H9 (cell line): ENCODE measurements at regions not wholly inside any gene's neighbourhood (a gene's known extent, or its start where the extent isn't known, plus 50 kb on each side); places are given as distances from the start of the nearest gene placed in this dataset.

Experiments
- DNase-seq: peaks from one replicate; pipeline ENCODE4 v3.0.0-alpha.2; 2017
- H2AFZ ChIP-seq: one replicate; pipeline ENCODE4 v1.6.1; 2013; ENCODE audit warnings: mild to moderate bottlenecking, low read length, control low read depth, moderate library complexity
- H2AK5ac ChIP-seq: 2 replicates; pipeline ENCODE4 v1.6.1; 2013; ENCODE audit warnings: low read length, control low read depth, mixed read lengths; ENCODE audit not compliant: insufficient read length
- H2BK120ac ChIP-seq: one replicate; pipeline ENCODE4 v1.6.1; 2013; ENCODE audit warnings: low read depth, mild to moderate bottlenecking, low read length, control low read depth, inconsistent platforms; ENCODE audit not compliant: poor library complexity, severe bottlenecking
- H2BK12ac ChIP-seq: 2 replicates; pipeline ENCODE4 v1.6.1; 2013; ENCODE audit warnings: low read length, control low read depth, mixed read lengths, low read depth; ENCODE audit not compliant: insufficient read length
- H2BK15ac ChIP-seq: 2 replicates; pipeline ENCODE4 v1.6.1; 2013; ENCODE audit warnings: low read depth, low read length, control low read depth
- H2BK20ac ChIP-seq: one replicate; pipeline ENCODE4 v1.6.1; 2013; ENCODE audit warnings: low read depth, mild to moderate bottlenecking, low read length, control low read depth, inconsistent platforms; ENCODE audit not compliant: poor library complexity, severe bottlenecking
- H2BK5ac ChIP-seq: 2 replicates; pipeline ENCODE4 v1.6.1; 2013; ENCODE audit warnings: low read length, control low read depth, mixed read lengths; ENCODE audit not compliant: insufficient read length
- H3K14ac ChIP-seq: 2 replicates; pipeline ENCODE4 v1.6.1; 2013; ENCODE audit warnings: low read length, control low read depth; ENCODE audit not compliant: insufficient read depth
- H3K18ac ChIP-seq: 2 replicates; pipeline ENCODE4 v1.6.1; 2013; ENCODE audit warnings: low read depth, mild to moderate bottlenecking, mixed read lengths, low read length, control low read depth; ENCODE audit not compliant: insufficient read length
- H3K23ac ChIP-seq: 2 replicates; pipeline ENCODE4 v1.6.1; 2013; ENCODE audit warnings: low read length, control low read depth, mixed read lengths, low read depth; ENCODE audit not compliant: insufficient read length
- H3K23me2 ChIP-seq: 2 replicates; pipeline ENCODE4 v1.6.1; 2013; ENCODE audit warnings: low read depth, mild to moderate bottlenecking, mixed read lengths, low read length, control low read depth; ENCODE audit not compliant: insufficient read length, poor library complexity, severe bottlenecking
- H3K27ac ChIP-seq: 2 replicates; pipeline ENCODE4 v1.5.1; 2013; ENCODE audit warnings: low read length, control low read depth, mixed read lengths, low read depth; ENCODE audit not compliant: insufficient read length
- H3K27me3 ChIP-seq: 2 replicates; pipeline ENCODE4 v1.6.1; 2013; ENCODE audit warnings: low read length, control low read depth, inconsistent platforms; ENCODE audit not compliant: insufficient read depth
- H3K4ac ChIP-seq: 2 replicates; pipeline ENCODE4 v1.6.1; 2013; ENCODE audit warnings: low read depth, mild to moderate bottlenecking, control low read depth, inconsistent platforms, low read length, moderate library complexity
- H3K4me1 ChIP-seq: 2 replicates; pipeline ENCODE4 v1.6.1; 2013; ENCODE audit warnings: low read length, control low read depth, inconsistent platforms; ENCODE audit not compliant: insufficient read depth
- H3K4me2 ChIP-seq: 2 replicates; pipeline ENCODE4 v1.6.1; 2013; ENCODE audit warnings: low read length, control low read depth, mixed read lengths; ENCODE audit not compliant: insufficient read length, insufficient read depth
- H3K56ac ChIP-seq: 2 replicates; pipeline ENCODE4 v1.6.1; 2013; ENCODE audit warnings: low read depth, mild to moderate bottlenecking, mixed read lengths, low read length, control low read depth; ENCODE audit not compliant: insufficient read length
- H3K79me1 ChIP-seq: 2 replicates; pipeline ENCODE4 v1.6.1; 2013; ENCODE audit warnings: low read depth, mild to moderate bottlenecking, moderate library complexity, low read length, control low read depth, inconsistent platforms; ENCODE audit not compliant: insufficient read depth, poor library complexity, severe bottlenecking
- H3K79me2 ChIP-seq: 2 replicates; pipeline ENCODE4 v1.6.1; 2013; ENCODE audit warnings: low read length, control low read depth, inconsistent platforms; ENCODE audit not compliant: insufficient read depth
- H3K9ac ChIP-seq: 2 replicates; pipeline ENCODE4 v1.6.1; 2013; ENCODE audit warnings: low read length, control low read depth, mixed read lengths; ENCODE audit not compliant: insufficient read length; ENCODE audit errors: extremely low read depth
- H3K9me3 ChIP-seq: one replicate; pipeline ENCODE4 v1.6.1; 2013; ENCODE audit warnings: low read depth, low read length, inconsistent platforms; ENCODE audit not compliant: control insufficient read depth
- H3T11ph ChIP-seq: one replicate; pipeline ENCODE4 v1.6.1; 2013; ENCODE audit warnings: mild to moderate bottlenecking, low read length, control low read depth, inconsistent platforms
- H4K20me1 ChIP-seq: one replicate; pipeline ENCODE4 v1.6.1; 2013; ENCODE audit not compliant: control insufficient read depth, insufficient read length, insufficient read depth
- H4K5ac ChIP-seq: 2 replicates; pipeline ENCODE4 v1.6.1; 2013; ENCODE audit warnings: low read depth, mild to moderate bottlenecking, mixed read lengths, low read length, control low read depth; ENCODE audit not compliant: insufficient read length
- H4K8ac ChIP-seq: replicated peaks from 2 replicates; pipeline ENCODE4 v1.6.1; 2013; ENCODE audit warnings: low read length, control low read depth, mixed read lengths, low read depth; ENCODE audit not compliant: insufficient read length
- H4K91ac ChIP-seq: 2 replicates; pipeline ENCODE4 v1.6.1; 2013; ENCODE audit warnings: low read depth, mild to moderate bottlenecking, moderate library complexity, mixed read lengths, low read length, control low read depth; ENCODE audit not compliant: insufficient read length
- H3K27ac Mint-ChIP-seq, 3 experiments: 2 replicates in 2 of 3; 3 replicates in 1 of 3; pipeline ENCODE4 v1.8.0; 2020 to 2021; ENCODE audit warnings: mixed read lengths in 3 of 3, mild to moderate bottlenecking in 1 of 3, moderate library complexity in 1 of 3
- H3K27me3 Mint-ChIP-seq: 2 replicates; pipeline ENCODE4 v1.8.0; 2021; ENCODE audit warnings: low read depth, mild to moderate bottlenecking, moderate library complexity, mixed read lengths
- H3K36me3 Mint-ChIP-seq, 3 experiments: 2 replicates in 2 of 3; 3 replicates in 1 of 3; pipeline ENCODE4 v1.8.0; 2020 to 2021; ENCODE audit warnings: low read depth in 3 of 3, mixed read lengths in 3 of 3; ENCODE audit not compliant: insufficient read depth in 1 of 3
- H3K4me1 Mint-ChIP-seq, 2 experiments: 2 replicates each; pipeline ENCODE4 v1.8.0; 2020; ENCODE audit warnings: mixed read lengths in 2 of 2
- H3K4me3 Mint-ChIP-seq, 2 experiments: 2 replicates in 1 of 2; 3 replicates in 1 of 2; pipeline ENCODE4 v1.8.0; 2020 to 2021; ENCODE audit warnings: mild to moderate bottlenecking in 2 of 2, mixed read lengths in 2 of 2, moderate library complexity in 1 of 2
- H3K9me3 Mint-ChIP-seq, 2 experiments: 2 replicates in 1 of 2; 3 replicates in 1 of 2; pipeline ENCODE4 v1.8.0; 2020; ENCODE audit warnings: mild to moderate bottlenecking in 2 of 2, mixed read lengths in 2 of 2, moderate library complexity in 1 of 2
- WGBS: extraction: QIAGEN DNeasy Blood & Tissue Kit; methylation state at CpG from one replicate; pipeline ENCODE4 v1.1.7; 2013; ENCODE audit warnings: missing lambda C conversion rate, low lambda C conversion rate, mixed read lengths; ENCODE audit not compliant: insufficient read length; ENCODE audit errors: extremely low coverage; 5-methylcytosine and 5-hydroxymethylcytosine counted together
- TF ChIP-seq, protein P1 (sequence below): fragments of 200-600 bp; sonication (generic); conservative IDR thresholded peaks from 3 replicates; pipeline ENCODE4 v1.8.0; 2021; ENCODE audit warnings: antibody characterized with exemption, mild to moderate bottlenecking

DNA sequence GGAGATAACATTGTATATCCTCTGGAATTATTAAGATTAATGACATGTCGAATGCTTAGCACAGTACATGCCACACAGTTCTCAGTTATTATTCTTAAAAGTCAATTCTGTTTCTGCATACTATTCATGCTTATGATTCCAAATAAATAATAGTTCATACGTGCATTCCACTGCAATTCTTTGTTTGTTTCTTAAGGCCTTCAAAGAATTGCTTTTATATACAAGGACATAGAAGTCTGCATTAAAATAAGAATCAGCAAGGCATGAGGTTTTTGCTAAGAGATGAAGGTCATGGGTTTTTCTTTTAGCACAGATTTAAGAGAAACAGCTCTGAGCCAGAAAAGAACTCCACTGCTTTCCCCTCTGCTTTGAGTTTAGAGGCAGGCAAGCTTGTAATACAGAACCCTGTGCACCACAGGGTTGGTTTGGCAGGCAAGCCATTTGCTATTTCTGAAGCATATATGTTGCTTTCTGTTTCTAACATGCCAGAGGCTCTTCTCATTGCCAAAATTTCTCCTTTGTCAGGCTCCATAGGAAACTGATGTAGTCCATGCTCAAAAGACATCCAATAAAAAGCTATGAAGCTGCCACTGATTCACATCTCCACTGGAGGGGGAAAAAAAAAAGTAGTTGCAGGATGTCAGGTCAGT lies 420.6 kb upstream of the TYRP1 start:
- DNase-seq = no peak
- no peak overlapping the region for H2BK15ac ChIP-seq
- H4K8ac ChIP-seq = no peak overlapping the region
- H3T11ph ChIP-seq = no peak overlapping the region
- H3K18ac ChIP-seq = no peak overlapping the region
- no peaks in the 10 kb centered on the region for H3K79me2 ChIP-seq
- WGBS = no CpG with 5 or more reads among the region's 2 CpGs
- TF ChIP-seq, protein P1, sequence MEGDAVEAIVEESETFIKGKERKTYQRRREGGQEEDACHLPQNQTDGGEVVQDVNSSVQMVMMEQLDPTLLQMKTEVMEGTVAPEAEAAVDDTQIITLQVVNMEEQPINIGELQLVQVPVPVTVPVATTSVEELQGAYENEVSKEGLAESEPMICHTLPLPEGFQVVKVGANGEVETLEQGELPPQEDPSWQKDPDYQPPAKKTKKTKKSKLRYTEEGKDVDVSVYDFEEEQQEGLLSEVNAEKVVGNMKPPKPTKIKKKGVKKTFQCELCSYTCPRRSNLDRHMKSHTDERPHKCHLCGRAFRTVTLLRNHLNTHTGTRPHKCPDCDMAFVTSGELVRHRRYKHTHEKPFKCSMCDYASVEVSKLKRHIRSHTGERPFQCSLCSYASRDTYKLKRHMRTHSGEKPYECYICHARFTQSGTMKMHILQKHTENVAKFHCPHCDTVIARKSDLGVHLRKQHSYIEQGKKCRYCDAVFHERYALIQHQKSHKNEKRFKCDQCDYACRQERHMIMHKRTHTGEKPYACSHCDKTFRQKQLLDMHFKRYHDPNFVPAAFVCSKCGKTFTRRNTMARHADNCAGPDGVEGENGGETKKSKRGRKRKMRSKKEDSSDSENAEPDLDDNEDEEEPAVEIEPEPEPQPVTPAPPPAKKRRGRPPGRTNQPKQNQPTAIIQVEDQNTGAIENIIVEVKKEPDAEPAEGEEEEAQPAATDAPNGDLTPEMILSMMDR = no peak
- Mint-ChIP-seq H3K27me3 (no peaks in the 10 kb centered on the region), H3K4me3 (no peak overlapping the region), H3K36me3 (no peaks in the 10 kb centered on the region), H3K27ac (no peak overlapping the region), H3K9me3 (no peaks in the 10 kb centered on the region), H3K4me1 (peaks cover 12 to 17% of the 10 kb centered on the region in 2 experiments)
- H2BK120ac ChIP-seq = no peak overlapping the region
- H4K5ac ChIP-seq = no peak overlapping the region
- H3K23ac ChIP-seq = no peak overlapping the region
- H2AFZ ChIP-seq = no peak overlapping the region
- H3K4me2 ChIP-seq = no peak overlapping the region
- no peaks in the 10 kb centered on the region for H3K4me1 ChIP-seq
- H3K9ac ChIP-seq = no peak overlapping the region
- no peak overlapping the region for H2BK20ac ChIP-seq
- no peaks in the 10 kb centered on the region for H3K23me2 ChIP-seq
- H3K27ac ChIP-seq = no peak overlapping the region
- H2BK5ac ChIP-seq = no peak overlapping the region
- no peak overlapping the region for H3K56ac ChIP-seq
- no peak overlapping the region for H3K14ac ChIP-seq
- H3K9me3 ChIP-seq = no peaks in the 10 kb centered on the region
- H4K20me1 ChIP-seq = no peaks in the 10 kb centered on the region
- H2AK5ac ChIP-seq = no peak overlapping the region
- no peaks in the 10 kb centered on the region for H3K79me1 ChIP-seq
- H2BK12ac ChIP-seq = no peak overlapping the region
- no peaks in the 10 kb centered on the region for H3K27me3 ChIP-seq
- H3K4ac ChIP-seq = no peak overlapping the region
- H4K91ac ChIP-seq = no peak overlapping the region
